ENCODE measurements at regions not wholly inside any gene's neighbourhood (a gene's known extent, or its start where the extent isn't known, plus 50 kb on each side); places are given as distances from the start of the nearest gene placed in this dataset.

DNA sequence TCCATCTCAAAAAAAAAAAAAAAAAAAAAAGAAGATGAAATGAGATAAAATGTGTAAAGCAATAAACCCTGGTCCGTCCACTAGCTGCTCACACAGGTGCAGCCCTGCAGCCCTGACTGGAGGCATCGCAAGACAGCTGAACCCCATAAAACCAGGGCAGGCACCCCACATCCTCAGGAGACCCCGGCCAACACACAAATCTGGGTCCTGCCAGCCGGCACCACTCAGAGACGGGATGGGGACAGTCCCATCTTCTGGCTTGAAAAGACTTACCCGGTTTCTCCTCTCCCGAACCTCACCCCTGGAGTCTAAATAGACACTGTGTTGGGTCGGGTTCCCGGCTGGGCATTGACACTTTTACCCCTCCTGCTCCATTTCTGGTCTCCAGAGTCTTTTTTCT, 52.7 kb upstream of the TNRC6C start:
- peaks cover 1% of the 10 kb centered on the region for H3K27me3 ChIP-seq (replicated peaks; ENCODE audit: control insufficient read depth, insufficient read depth, low read length)
- no peak for DNase-seq (ENCODE audit: extremely low read depth, insufficient read length)

DNA sequence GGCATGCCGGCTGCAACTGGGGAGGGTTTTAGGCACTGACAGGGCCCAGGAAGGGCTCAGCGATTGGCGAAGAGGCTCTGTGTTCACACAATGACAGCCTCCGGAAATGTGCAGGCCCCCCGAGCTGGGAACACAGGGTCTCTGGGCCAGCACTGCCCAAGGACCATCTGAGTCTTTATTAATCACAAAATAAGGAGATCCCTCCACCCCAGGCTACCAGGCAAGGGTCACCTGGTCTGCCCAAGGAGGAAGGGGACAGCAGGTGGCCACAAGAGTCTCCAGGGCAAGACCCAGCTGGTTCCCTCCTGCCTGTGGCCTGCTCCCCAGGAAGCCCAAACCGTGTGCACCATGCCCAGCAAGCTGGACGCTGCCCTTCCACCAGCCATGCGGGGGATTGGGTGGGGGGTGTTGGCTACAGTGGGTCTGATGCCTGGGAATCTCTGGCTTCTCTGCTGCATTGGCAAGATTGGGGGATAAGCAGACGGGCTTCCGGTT, 52.1 kb upstream of the TNRC6C start:
- no peak overlapping the region for H3K4me3 ChIP-seq (replicated peaks; ENCODE audit: low read depth, low read length)
- no peak for TF ChIP-seq CTCF (IDR thresholded peaks at IDR 0.05; ENCODE audit: insufficient read depth, low read length, poor library complexity, severe bottlenecking)
- DNase-seq (ENCODE audit: extremely low read depth, insufficient read length), result no peak
- H3K36me3 ChIP-seq (ENCODE audit: control insufficient read depth, insufficient read depth, low read length), result no peaks in the 10 kb centered on the region
- peaks cover 1% of the 10 kb centered on the region for H3K27me3 ChIP-seq (replicated peaks; ENCODE audit: control insufficient read depth, insufficient read depth, low read length)

More for the DNA sequence above, 52.7 kb upstream of the TNRC6C start:
- TF ChIP-seq CTCF (IDR thresholded peaks at IDR 0.05; ENCODE audit: insufficient read depth, low read length, poor library complexity, severe bottlenecking), result no peak
- H3K36me3 ChIP-seq (ENCODE audit: control insufficient read depth, insufficient read depth, low read length), result no peaks in the 10 kb centered on the region
- no peak overlapping the region for H3K4me3 ChIP-seq (replicated peaks; ENCODE audit: low read depth, low read length)

DNA sequence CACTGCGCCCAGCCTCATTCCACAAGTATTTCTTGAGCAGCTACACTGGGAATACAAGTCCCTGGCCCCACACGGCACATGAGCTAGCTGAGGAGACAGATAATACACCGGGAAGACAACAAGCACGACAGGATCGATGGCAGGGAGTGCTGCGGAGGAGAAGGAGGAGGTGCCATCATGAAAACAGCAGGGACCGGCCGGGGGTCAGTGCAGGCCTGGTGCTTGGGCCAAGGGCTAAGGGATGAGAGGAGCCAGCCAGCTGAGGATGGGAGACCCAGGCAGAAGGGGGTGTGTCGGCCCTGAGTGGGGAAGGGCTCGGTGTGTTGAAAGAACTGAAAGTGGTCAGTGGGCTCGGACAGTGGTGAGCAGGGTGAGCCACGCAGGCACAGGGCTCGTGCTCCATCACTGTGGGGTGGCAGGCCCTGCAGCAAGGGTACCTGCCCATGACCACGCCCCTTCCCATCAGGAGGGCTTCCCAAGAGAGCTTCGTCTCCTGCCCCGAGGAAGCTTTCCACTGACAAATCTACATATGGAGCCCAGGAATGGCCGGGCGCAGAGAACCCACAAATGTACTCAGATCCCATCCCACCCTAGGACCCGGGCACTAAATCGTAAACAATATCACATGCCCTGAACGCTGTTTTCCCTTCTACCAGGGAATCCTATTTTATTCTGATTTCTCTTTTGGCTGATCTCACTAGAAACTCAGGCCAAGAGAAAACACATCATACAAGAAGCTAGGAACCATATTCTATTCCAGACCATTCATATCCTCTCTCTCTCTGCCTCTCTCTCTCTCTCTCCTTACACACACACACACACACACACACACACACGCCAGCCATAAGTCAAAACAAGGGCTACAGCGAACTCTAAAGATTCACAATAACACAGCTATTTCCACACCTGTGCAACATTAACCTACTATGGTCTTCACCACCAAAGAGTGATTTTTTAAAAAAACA, 50.7 kb upstream of the TNRC6C start:
- no peak for TF ChIP-seq CTCF (IDR thresholded peaks at IDR 0.05; ENCODE audit: insufficient read depth, low read length, poor library complexity, severe bottlenecking)
- DNase-seq (ENCODE audit: extremely low read depth, insufficient read length), result no peak
- no peaks in the 10 kb centered on the region for H3K36me3 ChIP-seq (ENCODE audit: control insufficient read depth, insufficient read depth, low read length)
- H3K4me3 ChIP-seq (replicated peaks; ENCODE audit: low read depth, low read length), result no peak overlapping the region
- peaks cover 1% of the 10 kb centered on the region for H3K27me3 ChIP-seq (replicated peaks; ENCODE audit: control insufficient read depth, insufficient read depth, low read length)

DNA sequence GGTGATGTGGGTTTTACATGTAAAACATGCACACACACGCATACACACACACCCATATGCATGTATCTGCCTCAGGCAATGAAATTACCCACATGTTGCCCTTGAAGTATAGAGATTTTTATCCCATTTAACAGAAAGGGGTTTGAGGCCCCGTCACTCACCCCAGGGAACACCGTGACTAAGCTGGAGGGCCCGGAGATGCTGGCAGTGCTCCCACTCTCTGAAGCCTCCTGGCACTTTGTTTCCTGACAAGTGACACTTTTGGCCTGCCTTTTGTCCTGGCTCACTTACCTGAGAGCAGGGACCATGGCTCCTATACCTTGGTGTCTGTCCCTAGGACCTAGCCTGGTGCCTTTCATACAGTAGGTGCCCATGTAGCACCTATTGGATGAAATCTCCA, 50.0 kb upstream of the TNRC6C start:
- TF ChIP-seq CTCF (IDR thresholded peaks at IDR 0.05; ENCODE audit: insufficient read depth, low read length, poor library complexity, severe bottlenecking), result no peak
- Histone ChIP-seq H3K36me3 (ENCODE audit: control insufficient read depth, insufficient read depth, low read length) (no peaks in the 10 kb centered on the region), H3K4me3 (replicated peaks; ENCODE audit: low read depth, low read length) (no peak overlapping the region), H3K27me3 (replicated peaks; ENCODE audit: control insufficient read depth, insufficient read depth, low read length) (peaks cover 1% of the 10 kb centered on the region)
- DNase-seq (ENCODE audit: extremely low read depth, insufficient read length), result no peak

Measured in GM06990 (cell line).